AG08396 (cell line): ENCODE measurements at regions not wholly inside any gene's neighbourhood (a gene's known extent, or its start where the extent isn't known, plus 50 kb on each side); places are given as distances from the start of the nearest gene placed in this dataset.
A peak's percentile ranks its signal among the peaks of the same experiment; 100 is the strongest.

ENCODE experiments used
- DNase-seq: peaks from one replicate; pipeline ENCODE4 v3.0.0; 2012; ENCODE audit warnings: low spot score, mixed read lengths

- no peak for DNase-seq
These were observed 147.5 kb downstream of the METTL4 start for GRCh38 chr18:2423761-2424160.

GRCh38 chr18:2424420-2424819 is 146.9 kb downstream of the METTL4 start:
- no peak for DNase-seq

- DNase-seq: no peak
These were observed 145.6 kb downstream of the METTL4 start for GRCh38 chr18:2425426-2426317.

GRCh38 chr18:2430191-2430590 is 141.1 kb downstream of the METTL4 start:
- no peak for DNase-seq

GRCh38 chr18:2431806-2432205 is 139.5 kb downstream of the METTL4 start:
- no peak for DNase-seq

- no peak for DNase-seq
These were observed 137.9 kb downstream of the METTL4 start for GRCh38 chr18:2433366-2433765.

GRCh38 chr18:2441544-2441943 is 129.8 kb downstream of the METTL4 start:
- no peak for DNase-seq

GRCh38 chr18:2442006-2442405 is 129.3 kb downstream of the METTL4 start:
- no peak for DNase-seq

GRCh38 chr18:2442726-2443275 is 128.5 kb downstream of the METTL4 start:
- peak; percentile 20 for DNase-seq

GRCh38 chr18:2444201-2444875 is 127.0 kb downstream of the METTL4 start:
- DNase-seq: no peak

- DNase-seq: no peak
These were observed 122.6 kb downstream of the METTL4 start for GRCh38 chr18:2448565-2449151.

GRCh38 chr18:2451556-2451955 is 119.7 kb downstream of the METTL4 start:
- DNase-seq: no peak

GRCh38 chr18:2459886-2460285 is 111.4 kb downstream of the METTL4 start:
- DNase-seq: no peak

GRCh38 chr18:2466978-2467377 is 104.3 kb downstream of the METTL4 start:
- DNase-seq: no peak

GRCh38 chr18:2468051-2468450 is 103.3 kb downstream of the METTL4 start:
- no peak for DNase-seq

- DNase-seq: no peak
These were observed 99.8 kb downstream of the METTL4 start for GRCh38 chr18:2471523-2471922.

- DNase-seq: no peak
These were observed 92.6 kb downstream of the METTL4 start for GRCh38 chr18:2478662-2479061.

GRCh38 chr18:2480536-2480935 is 90.8 kb downstream of the METTL4 start:
- no peak for DNase-seq

GRCh38 chr18:2482706-2483475 is 88.4 kb downstream of the METTL4 start:
- DNase-seq: no peak

- DNase-seq: no peak
These were observed 85.3 kb downstream of the METTL4 start for GRCh38 chr18:2485983-2486382.

GRCh38 chr18:2486426-2486825 is 84.9 kb downstream of the METTL4 start:
- no peak for DNase-seq
